ENCODE measurements at regions not wholly inside any gene's neighbourhood (a gene's known extent, or its start where the extent isn't known, plus 50 kb on each side); places are given as distances from the start of the nearest gene placed in this dataset.

GRCh38 chr5:103466495-103466894 is 96.1 kb downstream of the NUDT12 start (continued):
- TF ChIP-seq SIN3A (conservative IDR thresholded peaks at IDR 0.05 in 1 of 2, IDR thresholded peaks at IDR 0.05 in 1 of 2; ENCODE audit: low read depth in 1 of 2, low read length in 2 of 2) = no peak
- TF ChIP-seq YY1 (IDR thresholded peaks at IDR 0.05; ENCODE audit: low read depth, low read length) = no peak
- no peak for TF ChIP-seq TAF1 (IDR thresholded peaks at IDR 0.05; ENCODE audit: low read depth, low read length)
- no peak for TF ChIP-seq NRF1 (IDR thresholded peaks at IDR 0.05; ENCODE audit: low read depth, low read length)
- TF ChIP-seq RNF2 (IDR thresholded peaks at IDR 0.05; ENCODE audit: borderline replicate concordance, low read depth, low read length, missing control alignments, poor library complexity, severe bottlenecking) = no peak
